ENCODE measurements at regions not wholly inside any gene's neighbourhood (a gene's known extent, or its start where the extent isn't known, plus 50 kb on each side); places are given as distances from the start of the nearest gene placed in this dataset.

DNA sequence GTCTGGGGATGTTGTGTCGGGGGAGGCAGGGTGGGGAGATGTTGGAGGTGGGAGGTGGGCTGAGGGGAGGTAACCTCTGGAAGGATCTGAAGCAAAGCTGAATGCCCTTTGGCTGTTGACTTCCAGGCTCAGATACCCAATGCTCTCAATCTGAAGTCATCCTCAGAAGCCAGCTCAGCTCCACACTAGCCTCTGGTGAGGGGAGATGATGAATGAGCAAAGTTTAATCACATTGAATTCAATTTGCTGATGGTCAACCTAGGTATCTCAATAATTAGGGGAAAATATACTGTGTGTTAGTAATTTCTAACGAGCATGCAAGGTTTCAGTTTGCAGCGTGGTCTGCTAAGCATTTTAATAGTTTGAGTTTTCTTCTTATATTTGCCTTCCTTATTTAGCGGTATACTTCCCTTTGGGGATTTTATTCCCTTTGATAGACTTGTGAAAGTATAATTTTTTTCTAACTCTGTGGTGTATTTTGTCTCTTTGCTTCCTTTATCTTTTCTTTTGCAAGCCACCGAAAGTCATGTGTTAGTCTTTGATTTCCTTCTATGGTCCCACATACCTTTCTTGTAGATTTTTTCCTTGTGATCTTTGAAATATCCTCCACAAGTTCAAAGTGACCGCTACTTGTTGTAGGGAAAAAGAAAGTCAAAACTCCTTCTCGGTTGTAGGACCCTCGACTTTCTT, 146.3 kb upstream of the LEF1 start:
- DNase-seq (ENCODE audit: low spot score) = no peak
- no peak for TF ChIP-seq CTCF (IDR thresholded peaks at IDR 0.05)
- Mint-ChIP-seq H3K27ac (ENCODE audit: unreplicated experiment) (no peak overlapping the region), H3K4me1 (ENCODE audit: low read depth) (peaks cover 9% of the 10 kb centered on the region), H3K4me3 (ENCODE audit: unreplicated experiment) (no peak overlapping the region), H3K27me3 (ENCODE audit: low read depth) (no peaks in the 10 kb centered on the region), H3K36me3 (ENCODE audit: low read depth) (peaks cover 3% of the 10 kb centered on the region), H3K9me3 (ENCODE audit: low read depth) (peaks cover 4% of the 10 kb centered on the region)

DNA sequence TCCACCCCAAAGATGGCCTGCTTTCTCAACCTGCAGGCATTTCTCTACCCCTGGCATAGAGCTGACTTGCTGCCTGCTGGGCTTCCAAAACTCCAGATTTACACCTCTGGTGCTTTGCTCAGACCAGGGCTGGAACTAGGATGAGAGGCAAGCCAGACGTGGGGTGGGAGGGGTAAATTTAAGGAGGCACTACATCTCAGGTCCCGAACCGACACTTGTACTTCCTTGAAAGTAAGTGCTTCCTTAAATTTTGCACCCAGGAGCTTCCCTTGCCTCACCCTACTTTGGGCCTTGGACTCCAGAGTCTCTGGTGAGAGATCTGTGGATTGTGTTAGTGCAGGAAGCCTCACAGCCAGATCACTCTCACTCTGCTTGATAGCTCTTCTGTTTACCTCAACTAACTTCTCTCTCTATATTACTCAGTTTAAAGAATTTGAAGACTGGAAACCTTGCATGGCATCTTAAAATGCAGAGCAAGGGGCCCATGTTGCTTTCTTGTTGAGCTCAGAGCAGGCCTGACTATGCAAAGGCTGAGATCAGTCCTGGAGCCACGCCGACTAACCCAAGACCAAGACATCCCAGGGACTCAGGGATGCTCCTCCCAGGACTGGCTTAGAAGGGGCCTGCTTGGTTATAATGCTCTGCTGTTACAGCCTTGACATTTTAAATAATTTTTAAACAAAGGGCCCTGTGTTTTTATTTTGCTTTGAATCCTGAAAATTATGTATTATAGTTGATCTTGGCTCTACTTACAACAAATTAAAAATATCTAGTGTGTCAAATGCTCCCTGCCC, 145.0 kb upstream of the LEF1 start:
- Mint-ChIP-seq H3K27me3 (ENCODE audit: low read depth) (no peaks in the 10 kb centered on the region), H3K27ac (ENCODE audit: unreplicated experiment) (no peak overlapping the region), H3K36me3 (ENCODE audit: low read depth) (peaks cover 3% of the 10 kb centered on the region), H3K4me3 (ENCODE audit: unreplicated experiment) (no peak overlapping the region), H3K9me3 (ENCODE audit: low read depth) (peaks cover 8% of the 10 kb centered on the region), H3K4me1 (ENCODE audit: low read depth) (no peaks in the 10 kb centered on the region)
- no peak for DNase-seq (ENCODE audit: low spot score)
- no peak for TF ChIP-seq CTCF (IDR thresholded peaks at IDR 0.05)

- no peak for TF ChIP-seq CTCF (IDR thresholded peaks at IDR 0.05)
- Mint-ChIP-seq H3K27ac (ENCODE audit: unreplicated experiment) (no peak overlapping the region), H3K27me3 (ENCODE audit: low read depth) (no peaks in the 10 kb centered on the region), H3K4me3 (ENCODE audit: unreplicated experiment) (no peak overlapping the region), H3K9me3 (ENCODE audit: low read depth) (peaks cover 8% of the 10 kb centered on the region), H3K4me1 (ENCODE audit: low read depth) (no peaks in the 10 kb centered on the region), H3K36me3 (ENCODE audit: low read depth) (peaks cover 3% of the 10 kb centered on the region)
- no peak for DNase-seq (ENCODE audit: low spot score)
These were observed 142.6 kb upstream of the LEF1 start for GRCh38 chr4:108311313-108311712.

DNA sequence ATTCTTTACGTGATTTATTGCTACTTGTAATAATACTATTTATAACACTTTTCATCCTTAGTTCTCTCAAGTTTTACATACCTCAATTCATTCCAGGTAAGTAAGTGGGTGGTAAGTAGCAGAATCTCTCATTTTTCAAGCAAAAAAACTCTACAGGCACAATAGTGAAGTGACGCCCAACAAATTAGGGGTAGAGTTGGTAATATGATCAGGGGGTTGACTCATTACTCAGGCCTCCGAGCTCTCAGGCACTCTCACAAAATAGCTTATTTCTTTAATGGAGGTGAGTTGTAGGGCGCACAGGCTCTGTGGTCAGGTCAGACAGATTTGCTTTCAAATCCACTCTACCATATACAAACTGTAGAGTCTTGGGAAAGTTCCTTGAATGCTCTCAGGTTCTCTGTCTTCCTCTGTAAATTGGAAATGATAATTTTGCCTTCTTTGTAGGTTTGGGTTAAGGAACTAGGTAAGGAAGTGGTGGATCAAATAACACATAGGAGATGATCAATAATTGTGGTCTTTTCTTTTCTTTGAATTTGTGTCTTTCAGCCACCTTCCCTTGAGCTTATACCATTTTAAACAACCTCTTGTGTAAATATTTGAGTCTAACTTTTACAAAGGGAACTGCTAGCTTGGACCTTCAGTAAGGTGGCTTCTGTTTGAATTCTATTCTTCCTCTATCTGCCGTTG, 134.9 kb upstream of the LEF1 start:
- DNase-seq (ENCODE audit: low spot score) = no peak
- TF ChIP-seq CTCF (IDR thresholded peaks at IDR 0.05) = no peak

GRCh38 chr4:108301545-108302251, 133.0 kb upstream of the LEF1 start:
- DNase-seq (ENCODE audit: low spot score) = no peak
- H3K4me1 Mint-ChIP-seq (ENCODE audit: low read depth) = peaks cover 5% of the 10 kb centered on the region
- no peak overlapping the region for H3K27ac Mint-ChIP-seq (ENCODE audit: unreplicated experiment)
- peaks cover 6% of the 10 kb centered on the region for H3K9me3 Mint-ChIP-seq (ENCODE audit: low read depth)
- H3K36me3 Mint-ChIP-seq (ENCODE audit: low read depth) = no peaks in the 10 kb centered on the region
- no peak for TF ChIP-seq CTCF (IDR thresholded peaks at IDR 0.05)
- H3K27me3 Mint-ChIP-seq (ENCODE audit: low read depth) = no peaks in the 10 kb centered on the region
- no peak overlapping the region for H3K4me3 Mint-ChIP-seq (ENCODE audit: unreplicated experiment)

More for the DNA sequence above, 134.9 kb upstream of the LEF1 start:
- Mint-ChIP-seq H3K27me3 (ENCODE audit: low read depth) (no peaks in the 10 kb centered on the region), H3K9me3 (ENCODE audit: low read depth) (peaks cover 6% of the 10 kb centered on the region), H3K4me3 (ENCODE audit: unreplicated experiment) (no peak overlapping the region), H3K27ac (ENCODE audit: unreplicated experiment) (no peak overlapping the region), H3K36me3 (ENCODE audit: low read depth) (no peaks in the 10 kb centered on the region), H3K4me1 (ENCODE audit: low read depth) (peaks cover 5% of the 10 kb centered on the region)

All from chondrocyte (in vitro differentiated cells).